ENCODE measurements at regions not wholly inside any gene's neighbourhood (a gene's known extent, or its start where the extent isn't known, plus 50 kb on each side); places are given as distances from the start of the nearest gene placed in this dataset.

- DNase-seq: no peak
These were observed 640.7 kb downstream of the IRS1 start for GRCh38 chr2:226158940-226159339.

GRCh38 chr2:226158229-226158628 lies 641.4 kb downstream of the IRS1 start:
- no peak for DNase-seq

- no peak for DNase-seq
These were observed 644.3 kb downstream of the IRS1 start for GRCh38 chr2:226155093-226155875.

GRCh38 chr2:226154610-226155009 lies 645.0 kb downstream of the IRS1 start:
- DNase-seq: no peak

GRCh38 chr2:226153553-226153952 lies 646.1 kb downstream of the IRS1 start:
- no peak for DNase-seq

GRCh38 chr2:226151157-226151556 lies 648.5 kb downstream of the IRS1 start:
- DNase-seq: no peak

GRCh38 chr2:226143091-226143490 lies 656.5 kb downstream of the IRS1 start:
- no peak for DNase-seq

GRCh38 chr2:226142463-226142862 lies 657.2 kb downstream of the IRS1 start:
- no peak for DNase-seq

- no peak for DNase-seq
These were observed 659.0 kb downstream of the IRS1 start for GRCh38 chr2:226140594-226140993.

- DNase-seq: no peak
These were observed 659.9 kb downstream of the IRS1 start for GRCh38 chr2:226139759-226140158.

GRCh38 chr2:226137201-226137811 lies 662.3 kb downstream of the IRS1 start:
- no peak for DNase-seq

- DNase-seq: no peak
These were observed 662.9 kb downstream of the IRS1 start for GRCh38 chr2:226136739-226137138.

GRCh38 chr2:226135861-226136548 lies 663.6 kb downstream of the IRS1 start:
- no peak for DNase-seq

- DNase-seq: no peak
These were observed 667.1 kb downstream of the IRS1 start for GRCh38 chr2:226132323-226133215.

GRCh38 chr2:226131299-226131784 lies 668.3 kb downstream of the IRS1 start:
- no peak for DNase-seq

- peak; percentile 39 for DNase-seq
These were observed 669.4 kb downstream of the IRS1 start for GRCh38 chr2:226130192-226130591.

- no peak for DNase-seq
These were observed 671.9 kb downstream of the IRS1 start for GRCh38 chr2:226127682-226128081.

- no peak for DNase-seq
These were observed 673.5 kb downstream of the IRS1 start for GRCh38 chr2:226126104-226126503.

GRCh38 chr2:226125176-226125883 lies 674.3 kb downstream of the IRS1 start:
- no peak for DNase-seq

- peak; percentile 7 for DNase-seq
These were observed 675.0 kb downstream of the IRS1 start for GRCh38 chr2:226124548-226125011.

- peak; percentile 12 for DNase-seq
These were observed 676.3 kb downstream of the IRS1 start for GRCh38 chr2:226123300-226123699.

GRCh38 chr2:226122041-226122440 lies 677.6 kb downstream of the IRS1 start:
- no peak for DNase-seq
